GM06990 (cell line): ENCODE measurements at regions not wholly inside any gene's neighbourhood (a gene's known extent, or its start where the extent isn't known, plus 50 kb on each side); places are given as distances from the start of the nearest gene placed in this dataset.

ENCODE experiments used
- DNase-seq: peaks from one replicate; pipeline ENCODE4 v3.0.0-alpha.2; 2011; ENCODE audit not compliant: insufficient read length; ENCODE audit errors: extremely low read depth
- H3K27me3 ChIP-seq: replicated peaks from 2 replicates; pipeline ENCODE4 v1.6.0; 2011; ENCODE audit warnings: low read length; ENCODE audit not compliant: control insufficient read depth, insufficient read depth
- H3K36me3 ChIP-seq: 2 replicates; pipeline ENCODE4 v1.5.1; 2011; ENCODE audit warnings: low read length; ENCODE audit not compliant: control insufficient read depth, insufficient read depth
- H3K4me3 ChIP-seq: replicated peaks from 2 replicates; pipeline ENCODE4 v1.5.1; 2011; ENCODE audit warnings: low read depth, mild to moderate bottlenecking, control low read depth, low read length
- TF ChIP-seq, protein P1 (sequence below): IDR thresholded peaks from 2 replicates; pipeline ENCODE4 v1.5.1; 2011; ENCODE audit warnings: low read length, control low read depth, mild to moderate bottlenecking, inconsistent platforms; ENCODE audit not compliant: insufficient read depth, poor library complexity, severe bottlenecking

DNA sequence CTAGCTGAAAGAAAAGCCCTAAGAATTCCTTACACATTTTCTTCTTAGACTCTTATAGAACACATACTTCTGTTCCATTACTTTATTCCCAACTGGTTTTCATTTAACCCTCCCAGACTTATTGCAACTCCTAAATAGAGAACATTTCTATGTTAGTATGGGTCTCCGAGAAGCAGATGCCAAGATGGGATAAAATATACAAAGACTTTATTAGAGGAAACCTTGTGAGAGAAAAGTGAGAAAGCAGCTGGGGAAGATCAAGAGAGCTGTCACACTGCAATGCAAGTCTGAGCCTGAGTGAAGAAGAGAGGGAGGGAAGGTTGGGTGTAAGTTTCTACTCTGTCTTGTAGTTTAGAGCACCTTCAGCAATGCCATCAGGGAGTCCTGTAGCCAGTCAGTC lies 979.3 kb downstream of the IGSF11 start:
- DNase-seq, result no peak
- no peak overlapping the region for H3K4me3 ChIP-seq
- TF ChIP-seq, protein P1, sequence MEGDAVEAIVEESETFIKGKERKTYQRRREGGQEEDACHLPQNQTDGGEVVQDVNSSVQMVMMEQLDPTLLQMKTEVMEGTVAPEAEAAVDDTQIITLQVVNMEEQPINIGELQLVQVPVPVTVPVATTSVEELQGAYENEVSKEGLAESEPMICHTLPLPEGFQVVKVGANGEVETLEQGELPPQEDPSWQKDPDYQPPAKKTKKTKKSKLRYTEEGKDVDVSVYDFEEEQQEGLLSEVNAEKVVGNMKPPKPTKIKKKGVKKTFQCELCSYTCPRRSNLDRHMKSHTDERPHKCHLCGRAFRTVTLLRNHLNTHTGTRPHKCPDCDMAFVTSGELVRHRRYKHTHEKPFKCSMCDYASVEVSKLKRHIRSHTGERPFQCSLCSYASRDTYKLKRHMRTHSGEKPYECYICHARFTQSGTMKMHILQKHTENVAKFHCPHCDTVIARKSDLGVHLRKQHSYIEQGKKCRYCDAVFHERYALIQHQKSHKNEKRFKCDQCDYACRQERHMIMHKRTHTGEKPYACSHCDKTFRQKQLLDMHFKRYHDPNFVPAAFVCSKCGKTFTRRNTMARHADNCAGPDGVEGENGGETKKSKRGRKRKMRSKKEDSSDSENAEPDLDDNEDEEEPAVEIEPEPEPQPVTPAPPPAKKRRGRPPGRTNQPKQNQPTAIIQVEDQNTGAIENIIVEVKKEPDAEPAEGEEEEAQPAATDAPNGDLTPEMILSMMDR, result no peak
- no peaks in the 10 kb centered on the region for H3K27me3 ChIP-seq
- no peaks in the 10 kb centered on the region for H3K36me3 ChIP-seq

DNA sequence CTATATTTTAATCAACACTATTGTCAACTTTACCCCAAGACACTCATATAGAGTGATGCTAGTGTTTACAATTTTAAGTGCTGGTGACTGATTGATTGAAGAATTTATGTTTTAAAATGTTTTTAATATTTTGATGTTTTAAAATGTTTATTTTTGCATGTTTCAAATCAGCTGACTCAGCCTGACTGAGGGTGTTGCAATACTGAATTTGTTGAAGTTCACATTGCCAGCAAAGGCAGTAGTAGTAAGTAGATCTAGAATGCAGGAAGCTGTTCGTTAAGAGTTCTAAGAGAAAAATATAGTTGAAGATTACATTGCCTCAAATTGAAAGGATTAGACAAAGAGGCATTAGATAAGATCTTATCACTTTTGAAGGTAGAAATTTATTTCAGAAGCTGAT lies 977.6 kb downstream of the IGSF11 start:
- Histone ChIP-seq H3K4me3 (no peak overlapping the region), H3K36me3 (no peaks in the 10 kb centered on the region), H3K27me3 (no peaks in the 10 kb centered on the region)
- no peak for DNase-seq
- TF ChIP-seq, protein P1, result no peak

DNA sequence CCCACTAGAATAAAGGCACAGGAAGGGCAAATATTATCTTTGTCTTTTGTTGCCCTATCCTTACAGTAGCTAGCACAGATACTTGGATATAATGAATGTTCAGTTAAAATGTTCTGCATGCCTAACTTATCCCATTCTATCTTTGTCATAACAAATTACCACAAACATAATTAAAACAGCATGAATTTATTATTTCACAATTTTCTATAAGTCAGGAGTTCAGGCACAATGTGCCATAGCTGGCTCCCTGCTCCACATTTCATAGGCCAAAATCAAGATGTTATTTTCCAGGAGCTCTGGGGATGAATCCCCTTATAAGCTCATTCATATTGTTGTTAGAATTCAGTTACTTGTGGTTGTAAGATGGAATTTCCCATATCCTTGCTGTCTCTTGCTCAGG lies 975.5 kb downstream of the IGSF11 start:
- Histone ChIP-seq H3K27me3 (no peaks in the 10 kb centered on the region), H3K36me3 (no peaks in the 10 kb centered on the region), H3K4me3 (no peak overlapping the region)
- no peak for DNase-seq
- TF ChIP-seq, protein P1, result no peak

DNA sequence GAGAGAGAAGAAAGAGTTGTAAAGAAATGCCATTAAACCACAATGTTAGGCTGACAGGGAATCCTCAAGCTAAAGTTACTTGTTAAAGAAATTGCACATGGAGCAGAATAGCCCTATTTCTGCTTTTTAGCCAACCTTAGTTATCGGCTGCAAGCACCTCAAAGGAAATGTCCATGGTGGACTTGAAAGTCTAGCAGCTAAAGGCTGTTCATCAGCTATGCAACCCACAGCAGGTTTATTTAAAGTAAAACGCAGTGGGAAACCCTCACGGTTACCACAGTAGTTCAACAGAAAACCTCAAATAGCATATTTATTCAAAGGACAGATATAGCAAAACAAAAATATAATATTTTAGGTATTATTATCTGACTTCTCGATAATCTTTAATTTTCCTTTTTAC lies 967.2 kb downstream of the IGSF11 start:
- H3K27me3 ChIP-seq, result no peaks in the 10 kb centered on the region
- H3K36me3 ChIP-seq, result no peaks in the 10 kb centered on the region
- TF ChIP-seq, protein P1, result no peak
- no peak for DNase-seq
- H3K4me3 ChIP-seq, result no peak overlapping the region

DNA sequence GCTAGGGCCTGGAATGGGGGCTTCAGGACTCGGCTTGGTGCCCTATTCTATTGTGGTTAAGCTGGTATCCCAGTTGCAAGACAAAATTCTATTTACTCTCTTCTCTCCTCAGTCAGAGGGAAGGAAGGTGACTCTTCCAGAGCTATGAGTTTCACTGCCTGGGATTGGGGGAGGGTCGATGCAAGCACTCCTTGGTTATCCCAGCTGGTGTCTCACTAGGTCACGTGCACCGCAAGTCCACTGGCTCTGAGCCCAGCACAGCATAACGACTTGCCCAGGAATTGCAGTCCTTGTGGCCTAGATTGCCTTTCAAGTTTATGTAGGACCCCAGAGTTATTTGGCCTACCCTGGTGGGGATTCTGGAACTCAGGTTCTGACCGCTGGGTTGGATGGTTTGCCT lies 958.8 kb downstream of the IGSF11 start:
- no peak for DNase-seq
- no peak overlapping the region for H3K4me3 ChIP-seq
- H3K27me3 ChIP-seq, result no peaks in the 10 kb centered on the region
- TF ChIP-seq, protein P1, result no peak
- H3K36me3 ChIP-seq, result no peaks in the 10 kb centered on the region

DNA sequence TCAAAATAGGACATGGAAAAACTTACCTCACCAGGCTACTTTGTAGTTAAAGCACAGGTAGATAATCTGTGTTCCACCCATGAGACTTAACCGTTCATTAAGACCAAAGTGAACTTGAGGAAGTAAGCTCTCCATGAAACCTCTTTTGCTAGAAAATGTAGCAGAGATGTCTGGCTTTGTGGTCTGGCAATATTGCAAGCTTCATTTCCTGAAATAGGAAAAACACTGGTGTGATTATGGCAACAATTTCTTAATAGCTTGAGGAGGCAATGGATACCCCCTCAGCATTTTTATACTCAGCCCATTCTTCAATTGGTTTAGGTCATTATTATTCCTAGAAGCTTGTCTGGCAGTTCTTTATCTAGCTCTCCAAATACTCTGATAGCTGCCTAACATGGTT lies 957.3 kb downstream of the IGSF11 start:
- H3K4me3 ChIP-seq, result no peak overlapping the region
- H3K27me3 ChIP-seq, result no peaks in the 10 kb centered on the region
- no peak for DNase-seq
- no peaks in the 10 kb centered on the region for H3K36me3 ChIP-seq
- TF ChIP-seq, protein P1, result no peak
